ENCODE measurements at regions not wholly inside any gene's neighbourhood (a gene's known extent, or its start where the extent isn't known, plus 50 kb on each side); places are given as distances from the start of the nearest gene placed in this dataset.

GRCh38 chr1:219834314-219834917 lies 93.9 kb downstream of the SLC30A10 start:
- H3K4me3 ChIP-seq (ENCODE audit: low read depth, low read length): no peak overlapping the region
- peaks cover 3% of the 10 kb centered on the region for H3K27me3 ChIP-seq (ENCODE audit: control insufficient read depth, insufficient read depth, low read length)
- no peak for DNase-seq (ENCODE audit: low read depth)
- H3K36me3 ChIP-seq (ENCODE audit: control insufficient read depth, insufficient read depth, low read length): no peaks in the 10 kb centered on the region
- TF ChIP-seq CTCF (IDR thresholded peaks at IDR 0.05; ENCODE audit: insufficient read depth, low read length, poor library complexity, severe bottlenecking): no peak

- no peaks in the 10 kb centered on the region for H3K36me3 ChIP-seq (ENCODE audit: control insufficient read depth, insufficient read depth, low read length)
- TF ChIP-seq CTCF (IDR thresholded peaks at IDR 0.05; ENCODE audit: insufficient read depth, low read length, poor library complexity, severe bottlenecking): no peak
- H3K27me3 ChIP-seq (ENCODE audit: control insufficient read depth, insufficient read depth, low read length): peaks cover 3% of the 10 kb centered on the region
- H3K4me3 ChIP-seq (ENCODE audit: low read depth, low read length): no peak overlapping the region
- DNase-seq (ENCODE audit: low read depth): no peak
These were observed 95.0 kb downstream of the SLC30A10 start for GRCh38 chr1:219833214-219833815.

- Histone ChIP-seq H3K27me3 (ENCODE audit: control insufficient read depth, insufficient read depth, low read length) (no peaks in the 10 kb centered on the region), H3K36me3 (ENCODE audit: control insufficient read depth, insufficient read depth, low read length) (no peaks in the 10 kb centered on the region), H3K4me3 (ENCODE audit: low read depth, low read length) (no peak overlapping the region)
- no peak for TF ChIP-seq CTCF (IDR thresholded peaks at IDR 0.05; ENCODE audit: insufficient read depth, low read length, poor library complexity, severe bottlenecking)
- no peak for DNase-seq (ENCODE audit: low read depth)
These were observed 102.1 kb downstream of the SLC30A10 start for GRCh38 chr1:219826290-219826689.

GRCh38 chr1:219825355-219825754 lies 103.0 kb downstream of the SLC30A10 start:
- Histone ChIP-seq H3K27me3 (ENCODE audit: control insufficient read depth, insufficient read depth, low read length) (no peaks in the 10 kb centered on the region), H3K36me3 (ENCODE audit: control insufficient read depth, insufficient read depth, low read length) (no peaks in the 10 kb centered on the region), H3K4me3 (ENCODE audit: low read depth, low read length) (no peak overlapping the region)
- DNase-seq (ENCODE audit: low read depth): no peak
- TF ChIP-seq CTCF (IDR thresholded peaks at IDR 0.05; ENCODE audit: insufficient read depth, low read length, poor library complexity, severe bottlenecking): no peak

GRCh38 chr1:219824338-219824737 lies 104.0 kb downstream of the SLC30A10 start:
- Histone ChIP-seq H3K36me3 (ENCODE audit: control insufficient read depth, insufficient read depth, low read length) (no peaks in the 10 kb centered on the region), H3K4me3 (ENCODE audit: low read depth, low read length) (no peak overlapping the region), H3K27me3 (ENCODE audit: control insufficient read depth, insufficient read depth, low read length) (no peaks in the 10 kb centered on the region)
- DNase-seq (ENCODE audit: low read depth): no peak
- TF ChIP-seq CTCF (IDR thresholded peaks at IDR 0.05; ENCODE audit: insufficient read depth, low read length, poor library complexity, severe bottlenecking): no peak

GRCh38 chr1:219820551-219820950 lies 107.8 kb downstream of the SLC30A10 start:
- Histone ChIP-seq H3K27me3 (ENCODE audit: control insufficient read depth, insufficient read depth, low read length) (peaks cover 3% of the 10 kb centered on the region), H3K36me3 (ENCODE audit: control insufficient read depth, insufficient read depth, low read length) (no peaks in the 10 kb centered on the region), H3K4me3 (ENCODE audit: low read depth, low read length) (no peak overlapping the region)
- DNase-seq (ENCODE audit: low read depth): no peak
- TF ChIP-seq CTCF (IDR thresholded peaks at IDR 0.05; ENCODE audit: insufficient read depth, low read length, poor library complexity, severe bottlenecking): no peak
